Activated CD8-positive, alpha-beta T cell treated with anti-CD3 and anti-CD28 coated beads for 36 hours (primary cell): ENCODE measurements at regions not wholly inside any gene's neighbourhood (a gene's known extent, or its start where the extent isn't known, plus 50 kb on each side); places are given as distances from the start of the nearest gene placed in this dataset.

Source experiments
- ATAC-seq: fragments of 200-7000 bp; cut with Tn5 transposase; one replicate; pipeline ENCODE4 v1.10.0; 2021; ENCODE audit warnings: mild to moderate bottlenecking, moderate library complexity
- CTCF ChIA-PET: fragments of 350-600 bp; sonication (Branson Sonifier 250); formaldehyde crosslinking; loops from one replicate; lab custom pipeline; 2021; ENCODE audit warnings: antibody characterized with exemption; lab: Charles Lee
- POLR2A ChIA-PET: fragments of 350-600 bp; sonication (Branson Sonifier 250); formaldehyde crosslinking; loops from one replicate; lab custom pipeline; 2021; ENCODE audit warnings: antibody characterized with exemption; lab: Charles Lee
- DNase-seq: peaks from one replicate; pipeline ENCODE4 v3.0.0-alpha.2; 2020
- H3K27ac Mint-ChIP-seq: one replicate; pipeline ENCODE4 v1.8.0; 2021; ENCODE audit warnings: mild to moderate bottlenecking, mixed read lengths
- H3K27me3 Mint-ChIP-seq: one replicate; pipeline ENCODE4 v1.8.0; 2021; ENCODE audit warnings: mixed read lengths
- H3K36me3 Mint-ChIP-seq: one replicate; pipeline ENCODE4 v1.8.0; 2021; ENCODE audit warnings: low read depth, mixed read lengths
- H3K4me1 Mint-ChIP-seq: one replicate; pipeline ENCODE4 v1.8.0; 2021; ENCODE audit warnings: low read depth, mixed read lengths
- H3K4me3 Mint-ChIP-seq: one replicate; pipeline ENCODE4 v1.8.0; 2021; ENCODE audit warnings: mild to moderate bottlenecking, moderate library complexity, mixed read lengths
- H3K9me3 Mint-ChIP-seq: one replicate; pipeline ENCODE4 v1.8.0; 2021; ENCODE audit warnings: mixed read lengths
- intact Hi-C: fragments of 100-400 bp; cut with micrococcal nuclease; formaldehyde crosslinking; loops from one replicate; pipeline ENCODE4 v1.10.0; 2022
- TF ChIP-seq, protein P1 (sequence below): fragments of 200-600 bp; IDR thresholded peaks from one replicate; pipeline ENCODE4 v1.8.0; 2022; ENCODE audit warnings: antibody characterized with exemption, mild to moderate bottlenecking

DNA sequence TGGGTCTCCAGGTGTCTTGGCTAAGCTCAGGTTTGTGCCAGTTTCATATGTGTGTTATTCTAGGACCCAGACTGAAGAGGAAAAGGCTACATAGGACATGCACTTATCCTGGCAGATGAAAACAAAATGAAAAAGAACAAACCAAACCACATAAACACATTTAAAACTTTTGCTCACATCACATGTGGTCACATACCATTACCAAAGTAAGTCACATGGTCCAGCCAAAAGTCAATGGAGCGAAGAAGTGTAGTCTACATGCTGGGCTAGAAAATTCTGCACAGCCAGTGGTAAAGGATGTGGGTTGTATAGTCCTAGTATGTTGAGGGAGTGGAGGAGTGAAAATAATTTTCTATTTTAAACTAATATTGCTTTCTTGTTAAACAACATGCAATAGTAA, 437.5 kb downstream of the BTBD3 start:
- ATAC-seq (no peak), DNase-seq (no peak)
- ChIA-PET CTCF (no interaction called here), POLR2A (no interaction called here)
- Mint-ChIP-seq H3K4me1 (no peaks in the 10 kb centered on the region), H3K9me3 (peaks cover 10% of the 10 kb centered on the region), H3K4me3 (no peak overlapping the region), H3K27ac (no peak overlapping the region), H3K36me3 (no peaks in the 10 kb centered on the region), H3K27me3 (no peaks in the 10 kb centered on the region)
- TF ChIP-seq, protein P1, sequence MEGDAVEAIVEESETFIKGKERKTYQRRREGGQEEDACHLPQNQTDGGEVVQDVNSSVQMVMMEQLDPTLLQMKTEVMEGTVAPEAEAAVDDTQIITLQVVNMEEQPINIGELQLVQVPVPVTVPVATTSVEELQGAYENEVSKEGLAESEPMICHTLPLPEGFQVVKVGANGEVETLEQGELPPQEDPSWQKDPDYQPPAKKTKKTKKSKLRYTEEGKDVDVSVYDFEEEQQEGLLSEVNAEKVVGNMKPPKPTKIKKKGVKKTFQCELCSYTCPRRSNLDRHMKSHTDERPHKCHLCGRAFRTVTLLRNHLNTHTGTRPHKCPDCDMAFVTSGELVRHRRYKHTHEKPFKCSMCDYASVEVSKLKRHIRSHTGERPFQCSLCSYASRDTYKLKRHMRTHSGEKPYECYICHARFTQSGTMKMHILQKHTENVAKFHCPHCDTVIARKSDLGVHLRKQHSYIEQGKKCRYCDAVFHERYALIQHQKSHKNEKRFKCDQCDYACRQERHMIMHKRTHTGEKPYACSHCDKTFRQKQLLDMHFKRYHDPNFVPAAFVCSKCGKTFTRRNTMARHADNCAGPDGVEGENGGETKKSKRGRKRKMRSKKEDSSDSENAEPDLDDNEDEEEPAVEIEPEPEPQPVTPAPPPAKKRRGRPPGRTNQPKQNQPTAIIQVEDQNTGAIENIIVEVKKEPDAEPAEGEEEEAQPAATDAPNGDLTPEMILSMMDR = no peak
- intact Hi-C loops = no loop called here

- H3K27ac Mint-ChIP-seq = no peak overlapping the region
- CTCF ChIA-PET = no interaction called here
- H3K4me3 Mint-ChIP-seq = no peak overlapping the region
- POLR2A ChIA-PET = no interaction called here
- ATAC-seq (no peak), DNase-seq (no peak)
- no peaks in the 10 kb centered on the region for H3K4me1 Mint-ChIP-seq
- peaks cover 13% of the 10 kb centered on the region for H3K9me3 Mint-ChIP-seq
- H3K36me3 Mint-ChIP-seq = no peaks in the 10 kb centered on the region
- intact Hi-C loops = no loop called here
- TF ChIP-seq, protein P1 = no peak
- H3K27me3 Mint-ChIP-seq = no peaks in the 10 kb centered on the region
Observed at GRCh38 chr20:12358006-12358654, 440.4 kb downstream of the BTBD3 start.

DNA sequence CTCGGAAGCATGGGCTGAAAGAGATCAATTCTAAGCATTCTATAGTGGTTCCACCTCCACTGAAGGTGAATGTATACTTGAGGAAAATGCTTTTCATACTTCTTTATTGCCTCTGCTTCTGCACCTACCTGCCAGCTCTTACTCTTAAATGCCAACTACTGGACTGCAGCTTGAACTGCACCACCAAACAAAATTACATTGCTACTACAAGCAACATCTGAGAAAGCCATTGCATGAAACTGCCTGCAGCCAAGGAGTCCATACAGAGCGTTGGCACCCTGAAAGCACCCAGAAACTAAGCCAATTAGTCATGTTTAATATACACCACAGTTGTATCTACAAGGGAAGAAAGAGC, 440.9 kb downstream of the BTBD3 start:
- Mint-ChIP-seq H3K4me1 (no peaks in the 10 kb centered on the region), H3K27ac (no peak overlapping the region), H3K27me3 (no peaks in the 10 kb centered on the region), H3K9me3 (peaks cover 14% of the 10 kb centered on the region), H3K36me3 (no peaks in the 10 kb centered on the region), H3K4me3 (no peak overlapping the region)
- ATAC-seq = no peak
- ChIA-PET CTCF (no interaction called here), POLR2A (no interaction called here)
- DNase-seq = no peak
- TF ChIP-seq, protein P1 = no peak
- intact Hi-C loops = no loop called here

GRCh38 chr20:12371990-12372389, 454.3 kb downstream of the BTBD3 start:
- no peaks in the 10 kb centered on the region for H3K36me3 Mint-ChIP-seq
- H3K27me3 Mint-ChIP-seq = no peaks in the 10 kb centered on the region
- intact Hi-C loops = no loop called here
- ATAC-seq (no peak), DNase-seq (no peak)
- ChIA-PET POLR2A (no interaction called here), CTCF (no interaction called here)
- no peak overlapping the region for H3K27ac Mint-ChIP-seq
- TF ChIP-seq, protein P1 = no peak
- H3K4me1 Mint-ChIP-seq = no peaks in the 10 kb centered on the region
- H3K9me3 Mint-ChIP-seq = peaks cover 8% of the 10 kb centered on the region
- H3K4me3 Mint-ChIP-seq = no peak overlapping the region

- Mint-ChIP-seq H3K4me3 (no peak overlapping the region), H3K27me3 (no peaks in the 10 kb centered on the region), H3K27ac (no peak overlapping the region), H3K9me3 (peaks cover 8% of the 10 kb centered on the region), H3K36me3 (no peaks in the 10 kb centered on the region), H3K4me1 (no peaks in the 10 kb centered on the region)
- ATAC-seq (no peak), DNase-seq (no peak)
- POLR2A ChIA-PET = no interaction called here
- CTCF ChIA-PET = no interaction called here
- TF ChIP-seq, protein P1 = no peak
- intact Hi-C loops = no loop called here
Observed at GRCh38 chr20:12372557-12372956, 454.9 kb downstream of the BTBD3 start.
